ENCODE measurements at regions not wholly inside any gene's neighbourhood (a gene's known extent, or its start where the extent isn't known, plus 50 kb on each side); places are given as distances from the start of the nearest gene placed in this dataset.
"Not testable (repeated sequence)": the region's sequence is repeated elsewhere in the genome, so short reads cannot be mapped to it uniquely, and the experiment has no call there.

GRCh38 chr4:33802578-33802977, 2441.7 kb downstream of the ARAP2 start:
- no peak for DNase-seq (ENCODE audit: low read depth)

- DNase-seq (ENCODE audit: low read depth), result no peak
Measured at GRCh38 chr4:33825685-33826084, 2418.6 kb downstream of the ARAP2 start.

- not testable (repeated sequence) for DNase-seq (ENCODE audit: low read depth)
Measured at GRCh38 chr4:33829356-33829755, 2415.0 kb downstream of the ARAP2 start.

GRCh38 chr4:33831442-33832066, 2412.8 kb downstream of the ARAP2 start:
- DNase-seq (ENCODE audit: low read depth), result peak; percentile 38

GRCh38 chr4:33835764-33836163, 2408.6 kb downstream of the ARAP2 start:
- not testable (repeated sequence) for DNase-seq (ENCODE audit: low read depth)

- peak; percentile 57 for DNase-seq (ENCODE audit: low read depth)
Measured at GRCh38 chr4:33837043-33837838, 2407.1 kb downstream of the ARAP2 start.

- DNase-seq (ENCODE audit: low read depth), result no peak
Measured at GRCh38 chr4:33841120-33841519, 2403.2 kb downstream of the ARAP2 start.

- no peak for DNase-seq (ENCODE audit: low read depth)
Measured at GRCh38 chr4:33850371-33850902, 2393.9 kb downstream of the ARAP2 start.

- not testable (repeated sequence) for DNase-seq (ENCODE audit: low read depth)
Measured at GRCh38 chr4:33853670-33854069, 2390.6 kb downstream of the ARAP2 start.

GRCh38 chr4:33864290-33864859, 2379.9 kb downstream of the ARAP2 start:
- DNase-seq (ENCODE audit: low read depth), result no peak

GRCh38 chr4:33873791-33874190, 2370.5 kb downstream of the ARAP2 start:
- no peak for DNase-seq (ENCODE audit: low read depth)

GRCh38 chr4:33878710-33879109, 2365.6 kb downstream of the ARAP2 start:
- no peak for DNase-seq (ENCODE audit: low read depth)

- no peak for DNase-seq (ENCODE audit: low read depth)
Measured at GRCh38 chr4:33881176-33881575, 2363.1 kb downstream of the ARAP2 start.

- DNase-seq (ENCODE audit: low read depth), result peak; percentile 42
Measured at GRCh38 chr4:33882246-33882990, 2361.9 kb downstream of the ARAP2 start.

GRCh38 chr4:33883111-33883510, 2361.2 kb downstream of the ARAP2 start:
- DNase-seq (ENCODE audit: low read depth), result no peak

- DNase-seq (ENCODE audit: low read depth), result no peak
Measured at GRCh38 chr4:33886356-33886755, 2358.0 kb downstream of the ARAP2 start.

GRCh38 chr4:33890841-33891240, 2353.5 kb downstream of the ARAP2 start:
- DNase-seq (ENCODE audit: low read depth), result no peak

- no peak for DNase-seq (ENCODE audit: low read depth)
Measured at GRCh38 chr4:33911959-33912358, 2332.4 kb downstream of the ARAP2 start.

GRCh38 chr4:33914386-33914785, 2329.9 kb downstream of the ARAP2 start:
- DNase-seq (ENCODE audit: low read depth), result no peak

GRCh38 chr4:33923469-33923868, 2320.8 kb downstream of the ARAP2 start:
- DNase-seq (ENCODE audit: low read depth), result no peak

- peak; percentile 23 for DNase-seq (ENCODE audit: low read depth)
Measured at GRCh38 chr4:33924239-33924638, 2320.1 kb downstream of the ARAP2 start.

- no peak for DNase-seq (ENCODE audit: low read depth)
Measured at GRCh38 chr4:33924811-33925210, 2319.5 kb downstream of the ARAP2 start.

Data from HS-5 (cell line).